Keratinocyte (primary cell): ENCODE measurements at regions not wholly inside any gene's neighbourhood (a gene's known extent, or its start where the extent isn't known, plus 50 kb on each side); places are given as distances from the start of the nearest gene placed in this dataset.
"Not testable (repeated sequence)": the region's sequence is repeated elsewhere in the genome, so short reads cannot be mapped to it uniquely, and the experiment has no call there.

Experiments used
- DNase-seq: peaks from one replicate; pipeline ENCODE4 v3.0.0-alpha.2; 2011; ENCODE audit warnings: low read depth, missing footprints, low spot score
- FAIRE-seq: peaks from 2 replicates; lab custom pipeline; 2011; peaks lifted over from hg19 to GRCh38; lab: Jason Lieb, UNC
- H2AFZ ChIP-seq: 2 replicates; pipeline ENCODE4 v1.6.0; 2012; ENCODE audit warnings: low read length, control low read depth, inconsistent platforms; ENCODE audit not compliant: control insufficient read depth
- H3K27ac ChIP-seq: 2 replicates; pipeline ENCODE4 v1.5.1; 2011; ENCODE audit warnings: low read length; ENCODE audit not compliant: control insufficient read depth, insufficient read depth
- H3K27me3 ChIP-seq: 3 replicates; pipeline ENCODE4 v1.6.0; 2011; ENCODE audit warnings: low read length; ENCODE audit not compliant: control insufficient read depth, insufficient read depth; ENCODE audit errors: extremely low read depth
- H3K36me3 ChIP-seq, 2 experiments: 2 replicates in 1 of 2; 3 replicates in 1 of 2; pipeline ENCODE4 v1.5.1; 2011; ENCODE audit warnings: low read length in 2 of 2, mild to moderate bottlenecking in 1 of 2; ENCODE audit not compliant: control insufficient read depth in 2 of 2, insufficient read depth in 2 of 2; ENCODE audit errors: extremely low read depth in 1 of 2
- H3K4me1 ChIP-seq: 3 replicates; pipeline ENCODE4 v1.5.1; 2011; ENCODE audit warnings: low read length; ENCODE audit not compliant: control insufficient read depth, insufficient read depth; ENCODE audit errors: extremely low read depth
- H3K4me2 ChIP-seq: 3 replicates; pipeline ENCODE4 v1.6.0; 2011; ENCODE audit warnings: low read depth, low read length; ENCODE audit not compliant: control insufficient read depth, insufficient read depth; ENCODE audit errors: extremely low read depth
- H3K4me3 ChIP-seq, 3 experiments: fragments of 200-600 bp in 1 of 3; sonication (generic) in 1 of 3; 2 replicates in 2 of 3; 3 replicates in 1 of 3; pipeline ENCODE4 v1.5.1; 2011 to 2016; ENCODE audit warnings: low read length in 3 of 3, mild to moderate bottlenecking in 3 of 3, control low read depth in 2 of 3, inconsistent platforms in 1 of 3, low read depth in 1 of 3, mixed read lengths in 1 of 3, mixed run types in 1 of 3, moderate library complexity in 1 of 3; ENCODE audit not compliant: control insufficient read depth in 2 of 3, insufficient read depth in 2 of 3; ENCODE audit errors: extremely low read depth in 1 of 3
- H3K79me2 ChIP-seq: 2 replicates; pipeline ENCODE4 v1.6.0; 2012; ENCODE audit warnings: low read length; ENCODE audit not compliant: control insufficient read depth, insufficient read depth
- H3K9ac ChIP-seq: 3 replicates; pipeline ENCODE4 v1.6.0; 2011; ENCODE audit warnings: low read length; ENCODE audit not compliant: control insufficient read depth, insufficient read depth; ENCODE audit errors: extremely low read depth
- H3K9me1 ChIP-seq: 3 replicates; pipeline ENCODE4 v1.6.0; 2011; ENCODE audit warnings: low read length; ENCODE audit not compliant: control insufficient read depth, insufficient read depth; ENCODE audit errors: extremely low read depth
- H3K9me3 ChIP-seq: 2 replicates; pipeline ENCODE4 v1.5.1; 2012; ENCODE audit warnings: low read depth, low read length; ENCODE audit not compliant: control insufficient read depth
- H4K20me1 ChIP-seq: 3 replicates; pipeline ENCODE4 v1.6.0; 2011; ENCODE audit warnings: low read length; ENCODE audit not compliant: control insufficient read depth, insufficient read depth; ENCODE audit errors: extremely low read depth
- dilution Hi-C: fragments of 300-500 bp; cut with MboI; formaldehyde crosslinking; loops from one replicate; pipeline ENCODE4 v1.7.0; 2020; ENCODE audit warnings: low sequenced_read_pairs; ENCODE audit not compliant: extremely low pct_ligation_motif_present
- TF ChIP-seq, protein P1 (sequence below), 3 experiments: IDR thresholded peaks in 1 of 3; conservative IDR thresholded peaks in 1 of 3; optimal IDR thresholded peaks in 1 of 3; 2 replicates in 2 of 3; 3 replicates in 1 of 3; pipeline versions ENCODE3 to v1.5.1; 2011; ENCODE audit warnings: low read length in 3 of 3, mild to moderate bottlenecking in 3 of 3, moderate library complexity in 2 of 3, control low read depth in 1 of 3, inconsistent platforms in 1 of 3; ENCODE audit not compliant: insufficient read depth in 2 of 3; ENCODE audit errors: extremely low read depth in 1 of 3

- H3K9me3 ChIP-seq, H3K4me3 ChIP-seq, dilution Hi-C loops, DNase-seq, H3K79me2 ChIP-seq, H3K9ac ChIP-seq, H3K27me3 ChIP-seq, H3K36me3 ChIP-seq, H4K20me1 ChIP-seq, H2AFZ ChIP-seq, H3K4me1 ChIP-seq, H3K9me1 ChIP-seq, H3K4me2 ChIP-seq, H3K27ac ChIP-seq: not testable (repeated sequence)
- FAIRE-seq = peak; percentile 72
Observed at GRCh38 chr7:76926416-76926815, 105.7 kb downstream of the SPDYE17 start.

GRCh38 chr7:76924756-76925155 lies 107.4 kb downstream of the SPDYE17 start:
- H3K79me2 ChIP-seq, H3K9me1 ChIP-seq, H3K4me3 ChIP-seq, H2AFZ ChIP-seq, H3K4me1 ChIP-seq, DNase-seq, H4K20me1 ChIP-seq, H3K27me3 ChIP-seq, H3K9me3 ChIP-seq, H3K4me2 ChIP-seq, H3K27ac ChIP-seq, dilution Hi-C loops, H3K36me3 ChIP-seq, H3K9ac ChIP-seq: not testable (repeated sequence)
- TF ChIP-seq, protein P1, sequence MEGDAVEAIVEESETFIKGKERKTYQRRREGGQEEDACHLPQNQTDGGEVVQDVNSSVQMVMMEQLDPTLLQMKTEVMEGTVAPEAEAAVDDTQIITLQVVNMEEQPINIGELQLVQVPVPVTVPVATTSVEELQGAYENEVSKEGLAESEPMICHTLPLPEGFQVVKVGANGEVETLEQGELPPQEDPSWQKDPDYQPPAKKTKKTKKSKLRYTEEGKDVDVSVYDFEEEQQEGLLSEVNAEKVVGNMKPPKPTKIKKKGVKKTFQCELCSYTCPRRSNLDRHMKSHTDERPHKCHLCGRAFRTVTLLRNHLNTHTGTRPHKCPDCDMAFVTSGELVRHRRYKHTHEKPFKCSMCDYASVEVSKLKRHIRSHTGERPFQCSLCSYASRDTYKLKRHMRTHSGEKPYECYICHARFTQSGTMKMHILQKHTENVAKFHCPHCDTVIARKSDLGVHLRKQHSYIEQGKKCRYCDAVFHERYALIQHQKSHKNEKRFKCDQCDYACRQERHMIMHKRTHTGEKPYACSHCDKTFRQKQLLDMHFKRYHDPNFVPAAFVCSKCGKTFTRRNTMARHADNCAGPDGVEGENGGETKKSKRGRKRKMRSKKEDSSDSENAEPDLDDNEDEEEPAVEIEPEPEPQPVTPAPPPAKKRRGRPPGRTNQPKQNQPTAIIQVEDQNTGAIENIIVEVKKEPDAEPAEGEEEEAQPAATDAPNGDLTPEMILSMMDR (optimal IDR thresholded peaks at IDR 0.05 in 1 of 3, IDR thresholded peaks at IDR 0.05 in 1 of 3, conservative IDR thresholded peaks at IDR 0.05 in 1 of 3; ENCODE audit: extremely low read depth in 1 of 3, insufficient read depth in 2 of 3, low read length in 3 of 3) = peak in 1 of 3 experiments; percentile 5
- peak; percentile 75 for FAIRE-seq

DNA sequence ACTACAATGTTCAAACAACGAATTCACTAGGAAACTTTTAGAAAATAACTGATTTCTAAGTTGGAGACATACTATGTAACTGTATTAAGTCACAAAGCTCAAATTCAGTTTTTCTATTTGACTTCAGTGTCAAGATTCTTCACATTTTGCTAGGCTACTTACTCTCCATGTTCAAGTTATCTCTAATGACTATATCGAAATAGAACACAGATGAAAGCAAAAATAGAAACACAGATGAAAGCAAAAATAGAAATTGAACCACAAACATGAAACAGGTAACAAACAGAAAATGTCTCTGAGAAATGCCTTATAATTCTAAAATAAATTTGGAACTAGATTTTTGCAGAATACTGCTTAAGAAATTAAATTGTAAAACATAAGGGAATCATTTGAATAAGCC lies 113.5 kb downstream of the SPDYE17 start:
- H3K9me1 ChIP-seq, DNase-seq, H3K9me3 ChIP-seq, H3K36me3 ChIP-seq, H3K9ac ChIP-seq, H3K4me3 ChIP-seq, H4K20me1 ChIP-seq, H3K4me2 ChIP-seq, H2AFZ ChIP-seq, H3K4me1 ChIP-seq, H3K27ac ChIP-seq, H3K79me2 ChIP-seq, dilution Hi-C loops, H3K27me3 ChIP-seq: not testable (repeated sequence)
- peak; percentile 29 for FAIRE-seq

GRCh38 chr7:76914361-76914760 lies 117.8 kb downstream of the SPDYE17 start:
- H3K4me2 ChIP-seq, H4K20me1 ChIP-seq, dilution Hi-C loops, H3K9ac ChIP-seq, H3K4me1 ChIP-seq, H3K9me3 ChIP-seq, H3K9me1 ChIP-seq, FAIRE-seq, DNase-seq, H3K27me3 ChIP-seq, H2AFZ ChIP-seq, H3K4me3 ChIP-seq, H3K27ac ChIP-seq, H3K36me3 ChIP-seq, H3K79me2 ChIP-seq: not testable (repeated sequence)
